Suprapubic skin (tissue), 4 donors: ENCODE measurements at regions not wholly inside any gene's neighbourhood (a gene's known extent, or its start where the extent isn't known, plus 50 kb on each side); places are given as distances from the start of the nearest gene placed in this dataset.

Experiments
- EP300 ChIP-seq: sonication (generic); formaldehyde crosslinking; IDR thresholded peaks from one replicate; pipeline ENCODE4 v1.6.1; 2017; ENCODE audit warnings: antibody characterized with exemption
- POLR2A ChIP-seq, 2 donors: fragments of 450-650 bp; IDR thresholded peaks; one replicate each; pipeline ENCODE4 v1.6.1; 2017; ENCODE audit warnings: antibody characterized with exemption in 2 of 2, mild to moderate bottlenecking in 2 of 2, moderate library complexity in 2 of 2
- POLR2AphosphoS5 ChIP-seq, 3 donors: sonication (generic); formaldehyde crosslinking; IDR thresholded peaks; one replicate each; pipeline ENCODE4 v1.6.1; 2017; ENCODE audit warnings: antibody characterized with exemption in 3 of 3
- TF ChIP-seq, protein P1 (sequence below), 2 donors: fragments of 200-600 bp in 1 of 2; fragments of 450-650 bp in 1 of 2; sonication (generic) in 1 of 2; IDR thresholded peaks; one replicate each; pipeline ENCODE4 v1.5.1; 2016 to 2019; ENCODE audit warnings: antibody characterized with exemption in 2 of 2, mild to moderate bottlenecking in 1 of 2, moderate library complexity in 1 of 2

DNA sequence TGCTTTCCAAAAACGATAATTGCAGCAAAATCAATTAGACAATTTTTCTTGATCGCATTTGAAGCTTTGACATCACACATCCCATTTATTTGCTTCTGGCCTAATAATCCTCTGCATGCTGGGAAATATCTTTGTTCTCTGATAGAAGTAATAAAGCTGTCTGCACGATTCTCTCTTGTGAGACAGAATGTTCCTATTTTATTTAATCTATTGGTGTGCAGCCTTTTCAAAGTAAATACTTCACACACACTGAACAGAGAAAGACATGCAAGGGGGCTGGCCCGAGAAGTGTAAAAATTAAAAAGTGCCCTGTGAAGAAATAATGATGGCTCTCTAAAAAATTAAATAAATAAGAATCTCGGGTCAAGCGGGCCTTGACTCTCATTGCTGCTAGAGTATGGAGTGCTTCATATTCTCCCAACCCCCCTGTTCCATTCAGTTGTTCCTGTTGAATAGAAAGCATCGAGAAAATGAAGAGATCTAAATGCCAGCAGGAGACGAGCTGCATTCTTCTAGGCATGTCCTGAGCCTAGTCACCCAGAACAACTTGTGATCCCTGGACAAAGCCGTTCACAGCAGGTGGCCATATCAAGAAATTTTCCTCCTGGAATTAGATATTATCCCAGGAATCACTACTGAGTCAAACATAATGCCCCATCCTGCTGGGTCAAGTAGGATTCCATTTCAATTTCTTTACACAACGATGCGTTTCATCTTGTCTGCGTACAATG, 625.9 kb upstream of the EPHA7 start:
- TF ChIP-seq, protein P1, sequence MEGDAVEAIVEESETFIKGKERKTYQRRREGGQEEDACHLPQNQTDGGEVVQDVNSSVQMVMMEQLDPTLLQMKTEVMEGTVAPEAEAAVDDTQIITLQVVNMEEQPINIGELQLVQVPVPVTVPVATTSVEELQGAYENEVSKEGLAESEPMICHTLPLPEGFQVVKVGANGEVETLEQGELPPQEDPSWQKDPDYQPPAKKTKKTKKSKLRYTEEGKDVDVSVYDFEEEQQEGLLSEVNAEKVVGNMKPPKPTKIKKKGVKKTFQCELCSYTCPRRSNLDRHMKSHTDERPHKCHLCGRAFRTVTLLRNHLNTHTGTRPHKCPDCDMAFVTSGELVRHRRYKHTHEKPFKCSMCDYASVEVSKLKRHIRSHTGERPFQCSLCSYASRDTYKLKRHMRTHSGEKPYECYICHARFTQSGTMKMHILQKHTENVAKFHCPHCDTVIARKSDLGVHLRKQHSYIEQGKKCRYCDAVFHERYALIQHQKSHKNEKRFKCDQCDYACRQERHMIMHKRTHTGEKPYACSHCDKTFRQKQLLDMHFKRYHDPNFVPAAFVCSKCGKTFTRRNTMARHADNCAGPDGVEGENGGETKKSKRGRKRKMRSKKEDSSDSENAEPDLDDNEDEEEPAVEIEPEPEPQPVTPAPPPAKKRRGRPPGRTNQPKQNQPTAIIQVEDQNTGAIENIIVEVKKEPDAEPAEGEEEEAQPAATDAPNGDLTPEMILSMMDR (IDR thresholded peaks at IDR 0.05): no peak
- TF ChIP-seq POLR2A (IDR thresholded peaks at IDR 0.05) (no peak), EP300 (no peak), POLR2AphosphoS5 (IDR thresholded peaks at IDR 0.05) (no peak)
